Choroid plexus epithelial cell (primary cell): ENCODE measurements at regions not wholly inside any gene's neighbourhood (a gene's known extent, or its start where the extent isn't known, plus 50 kb on each side); places are given as distances from the start of the nearest gene placed in this dataset.

Experiments used
- DNase-seq: peaks from one replicate; pipeline ENCODE4 v3.0.0-alpha.2; 2010; ENCODE audit warnings: low read depth
- H3K4me3 ChIP-seq: 2 replicates; pipeline ENCODE4 v1.5.1; 2011; ENCODE audit warnings: low read depth, mild to moderate bottlenecking, control low read depth, low read length, moderate library complexity
- CTCF ChIP-seq: conservative IDR thresholded peaks from 2 replicates; pipeline ENCODE4 v1.5.1; 2011; ENCODE audit warnings: low read depth, mild to moderate bottlenecking, control low read depth, inconsistent platforms, low read length, moderate library complexity

DNA sequence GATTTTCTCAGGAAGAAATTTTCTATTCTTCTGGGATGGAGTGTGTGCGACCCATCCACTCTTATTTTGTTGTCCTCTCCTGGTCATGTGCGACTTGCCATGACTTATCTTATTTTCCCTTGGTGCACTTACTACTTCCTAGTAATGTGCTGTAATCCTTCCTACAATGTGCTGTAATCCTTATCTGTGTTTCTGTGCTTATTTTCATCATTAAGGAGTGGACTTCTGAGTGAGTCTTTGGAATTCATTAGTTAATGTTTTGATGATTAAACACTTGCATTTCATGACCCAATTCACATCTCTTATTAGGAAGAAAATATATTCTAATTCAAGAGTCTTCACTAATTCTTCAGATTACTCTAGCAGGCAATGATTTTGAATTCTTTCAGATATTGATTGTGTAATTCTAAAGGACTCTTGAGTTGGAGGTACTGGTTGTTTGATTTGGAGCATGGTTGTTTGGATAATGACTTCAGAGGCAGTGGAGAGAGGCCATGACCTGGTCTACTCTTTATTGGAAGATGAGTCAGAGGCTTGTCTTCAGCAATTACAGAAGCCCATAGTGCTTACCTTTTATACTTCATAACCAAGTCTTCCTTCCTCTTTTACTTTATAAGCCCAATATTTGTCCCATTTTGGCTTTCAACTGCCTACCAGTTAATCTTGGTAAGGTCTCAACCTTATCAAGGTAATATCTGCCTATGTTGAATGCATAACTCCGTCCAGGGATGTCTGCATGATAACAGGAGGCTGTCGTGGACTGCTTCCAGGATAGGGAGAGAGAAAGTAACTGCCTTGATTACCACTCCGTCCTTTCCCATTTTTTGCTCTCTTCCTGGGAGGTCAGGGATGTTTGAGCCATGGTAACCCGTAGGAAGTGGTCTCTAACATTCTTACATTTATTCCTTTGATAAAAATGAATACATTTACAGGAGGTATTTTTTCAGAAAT lies 278.3 kb upstream of the SP8 start:
- TF ChIP-seq CTCF, result no peak
- H3K4me3 ChIP-seq, result no peak overlapping the region
- DNase-seq, result no peak

GRCh38 chr7:21066221-21066620 lies 279.5 kb upstream of the SP8 start:
- no peak overlapping the region for H3K4me3 ChIP-seq
- no peak for DNase-seq
- TF ChIP-seq CTCF, result no peak

DNA sequence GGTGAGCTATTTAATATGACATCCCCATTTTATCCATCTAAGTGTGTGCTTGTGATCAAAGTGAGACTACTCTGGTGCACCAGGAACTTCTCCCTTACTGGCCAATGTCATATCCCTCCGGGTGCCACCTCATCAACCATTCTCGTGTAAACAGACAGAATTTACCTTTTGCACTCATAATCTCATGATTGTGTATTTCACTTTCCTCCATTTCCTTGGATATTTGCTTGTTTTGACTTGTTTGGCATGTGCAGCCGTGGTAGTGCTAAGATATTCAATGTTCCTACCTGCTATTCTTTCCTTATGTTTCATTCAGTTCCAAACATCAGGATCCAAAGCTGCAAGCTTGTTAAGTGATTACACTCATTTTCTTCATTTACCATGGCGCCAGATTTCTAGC lies 280.5 kb upstream of the SP8 start:
- TF ChIP-seq CTCF, result no peak
- no peak overlapping the region for H3K4me3 ChIP-seq
- no peak for DNase-seq

GRCh38 chr7:21070571-21071090 lies 283.9 kb upstream of the SP8 start:
- no peak for DNase-seq
- no peak for TF ChIP-seq CTCF
- H3K4me3 ChIP-seq, result no peak overlapping the region

GRCh38 chr7:21071561-21072501 lies 285.1 kb upstream of the SP8 start:
- no peak for TF ChIP-seq CTCF
- H3K4me3 ChIP-seq, result no peak overlapping the region
- DNase-seq, result no peak

DNA sequence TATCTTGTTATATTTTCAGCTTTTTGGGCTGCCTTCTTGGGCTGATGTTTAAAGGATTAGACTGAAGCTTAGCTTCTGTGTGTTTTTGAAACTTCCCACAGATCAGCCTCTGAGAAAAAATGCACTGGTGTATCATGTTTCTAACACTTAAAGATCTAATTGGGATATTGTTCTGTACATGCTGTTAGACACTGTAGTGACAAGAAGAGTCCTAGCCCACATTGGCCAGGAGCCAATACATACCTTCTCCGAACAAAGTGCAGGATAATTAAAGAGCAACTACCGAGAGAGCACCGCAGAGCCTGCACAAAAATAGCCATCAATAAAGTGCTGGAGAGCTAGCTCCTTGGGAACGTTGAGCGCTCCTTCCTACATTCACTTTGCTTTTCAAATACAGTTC lies 289.4 kb upstream of the SP8 start:
- DNase-seq, result no peak
- no peak overlapping the region for H3K4me3 ChIP-seq
- TF ChIP-seq CTCF, result no peak
